Cardiac muscle cell (in vitro differentiated cells and primary cell): ENCODE measurements at regions not wholly inside any gene's neighbourhood (a gene's known extent, or its start where the extent isn't known, plus 50 kb on each side); places are given as distances from the start of the nearest gene placed in this dataset.

Source experiments
- DNase-seq, 2 donors: peaks; one replicate each; pipeline versions ENCODE4 v3.0.0 to v3.0.0-alpha.2; 2010 to 2017; ENCODE audit warnings: low read depth in 1 of 2, low spot score in 1 of 2
- H3K27ac ChIP-seq: fragments of 200-600 bp; sonication (generic); 2 replicates; pipeline ENCODE4 v1.5.1; 2016
- H3K27me3 ChIP-seq: fragments of 200-600 bp; sonication (generic); 2 replicates; pipeline ENCODE4 v1.6.0; 2016; ENCODE audit warnings: control low read depth
- H3K36me3 ChIP-seq: fragments of 200-600 bp; sonication (generic); 2 replicates; pipeline ENCODE4 v1.5.1; 2016; ENCODE audit warnings: control low read depth
- H3K4me1 ChIP-seq: fragments of 200-600 bp; sonication (generic); 2 replicates; pipeline ENCODE4 v1.8.1; 2017; ENCODE audit warnings: low read depth, mild to moderate bottlenecking, mixed run types
- H3K4me3 ChIP-seq: fragments of 200-600 bp; sonication (generic); 2 replicates; pipeline ENCODE4 v1.5.1; 2016; ENCODE audit warnings: mild to moderate bottlenecking
- H3K9me3 ChIP-seq: fragments of 200-600 bp; sonication (generic); 2 replicates; pipeline ENCODE4 v1.5.1; 2017; ENCODE audit warnings: low read depth, mild to moderate bottlenecking, control low read depth
- CTCF ChIP-seq: IDR thresholded peaks from 2 replicates; pipeline ENCODE4 v1.5.1; 2012; ENCODE audit warnings: low read depth, mild to moderate bottlenecking, low read length

- no peaks in the 10 kb centered on the region for H3K27me3 ChIP-seq
- TF ChIP-seq CTCF = no peak
- DNase-seq = no peak
- H3K4me3 ChIP-seq = no peak overlapping the region
- no peak overlapping the region for H3K27ac ChIP-seq
- no peaks in the 10 kb centered on the region for H3K4me1 ChIP-seq
- no peaks in the 10 kb centered on the region for H3K9me3 ChIP-seq
- no peaks in the 10 kb centered on the region for H3K36me3 ChIP-seq
Measured at GRCh38 chr9:24766081-24766480, 220.4 kb upstream of the IZUMO3 start.

GRCh38 chr9:24765025-24765756, 219.5 kb upstream of the IZUMO3 start:
- Histone ChIP-seq H3K36me3 (no peaks in the 10 kb centered on the region), H3K27me3 (no peaks in the 10 kb centered on the region), H3K4me1 (no peaks in the 10 kb centered on the region), H3K27ac (no peak overlapping the region), H3K9me3 (no peaks in the 10 kb centered on the region), H3K4me3 (no peak overlapping the region)
- TF ChIP-seq CTCF = no peak
- DNase-seq = no peak

GRCh38 chr9:24738421-24738961, 192.8 kb upstream of the IZUMO3 start:
- no peak for DNase-seq
- Histone ChIP-seq H3K27me3 (no peaks in the 10 kb centered on the region), H3K4me1 (no peaks in the 10 kb centered on the region), H3K27ac (no peak overlapping the region), H3K9me3 (no peaks in the 10 kb centered on the region), H3K4me3 (no peak overlapping the region), H3K36me3 (no peaks in the 10 kb centered on the region)
- no peak for TF ChIP-seq CTCF

GRCh38 chr9:24731754-24732153, 186.1 kb upstream of the IZUMO3 start:
- no peak for TF ChIP-seq CTCF
- no peak for DNase-seq
- H3K27me3 ChIP-seq = no peaks in the 10 kb centered on the region
- no peaks in the 10 kb centered on the region for H3K4me1 ChIP-seq
- no peaks in the 10 kb centered on the region for H3K36me3 ChIP-seq
- H3K9me3 ChIP-seq = no peaks in the 10 kb centered on the region
- H3K4me3 ChIP-seq = no peak overlapping the region
- H3K27ac ChIP-seq = no peak overlapping the region

GRCh38 chr9:24721621-24722020, 175.9 kb upstream of the IZUMO3 start:
- H3K4me1 ChIP-seq = no peaks in the 10 kb centered on the region
- H3K36me3 ChIP-seq = no peaks in the 10 kb centered on the region
- no peaks in the 10 kb centered on the region for H3K9me3 ChIP-seq
- H3K27me3 ChIP-seq = no peaks in the 10 kb centered on the region
- H3K4me3 ChIP-seq = no peak overlapping the region
- DNase-seq = no peak
- TF ChIP-seq CTCF = no peak
- H3K27ac ChIP-seq = no peak overlapping the region
